OCI-LY7 (cell line): ENCODE measurements at regions not wholly inside any gene's neighbourhood (a gene's known extent, or its start where the extent isn't known, plus 50 kb on each side); places are given as distances from the start of the nearest gene placed in this dataset.

Experiments used
- CTCF ChIP-seq: fragments of 200-600 bp; sonication (generic); conservative IDR thresholded peaks from 2 replicates; pipeline ENCODE4 v1.5.1; 2014; ENCODE audit warnings: mild to moderate bottlenecking, antibody characterized with exemption, low read length, moderate library complexity, mixed read lengths
- EZH2phosphoT487 ChIP-seq: fragments of 200-600 bp; sonication (generic); IDR thresholded peaks from 2 replicates; pipeline ENCODE4 v1.6.1; 2018; ENCODE audit warnings: low read depth, borderline replicate concordance, mild to moderate bottlenecking, mixed run types, antibody characterized with exemption, low read length, moderate library complexity, mixed read lengths

- TF ChIP-seq CTCF (no peak), EZH2phosphoT487 (no peak)
Observed at GRCh38 chr7:108920490-108920889, 350.8 kb downstream of the DNAJB9 start.
